SK-N-MC (cell line): ENCODE measurements at regions not wholly inside any gene's neighbourhood (a gene's known extent, or its start where the extent isn't known, plus 50 kb on each side); places are given as distances from the start of the nearest gene placed in this dataset.

Experiments used
- EZH2 ChIP-seq: fragments of 200-600 bp; sonication (generic); IDR thresholded peaks from one replicate; pipeline ENCODE4 v1.6.1; 2017; ENCODE audit warnings: antibody characterized with exemption
- POLR2AphosphoS5 ChIP-seq: IDR thresholded peaks from 2 replicates; pipeline ENCODE4 v1.6.1; 2012; ENCODE audit warnings: mild to moderate bottlenecking, low read depth, low read length, borderline replicate concordance

DNA sequence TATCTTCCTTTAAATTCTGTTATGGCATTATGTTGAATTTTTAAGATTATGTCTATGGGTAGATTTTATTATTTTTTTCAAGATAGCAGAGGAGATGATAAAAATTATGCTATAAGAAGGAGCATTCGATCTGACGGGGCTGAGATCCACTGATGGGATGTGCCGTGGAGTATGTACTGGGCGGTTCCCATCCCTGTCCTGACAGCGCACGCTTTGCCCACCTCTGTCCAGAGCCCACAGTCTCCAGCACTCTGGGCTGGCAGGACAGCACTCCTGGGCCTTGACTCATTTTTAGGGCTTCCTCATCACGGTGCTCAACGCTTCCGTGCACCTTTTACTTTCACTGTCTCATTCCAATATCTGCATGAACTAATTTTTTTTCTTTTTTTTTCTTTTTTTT lies 235.5 kb downstream of the TEX29 start:
- TF ChIP-seq POLR2AphosphoS5 (no peak), EZH2 (no peak)
